HG03097 (cell line): ENCODE measurements at regions not wholly inside any gene's neighbourhood (a gene's known extent, or its start where the extent isn't known, plus 50 kb on each side); places are given as distances from the start of the nearest gene placed in this dataset.
"Not testable (repeated sequence)": the region's sequence is repeated elsewhere in the genome, so short reads cannot be mapped to it uniquely, and the experiment has no call there.

Experiments
- ATAC-seq: cut with Tn5 transposase; IDR thresholded peaks from one replicate; pipeline ENCODE4 v1.9.1; 2021; ENCODE audit not compliant: unreplicated experiment, low FRiP score

DNA sequence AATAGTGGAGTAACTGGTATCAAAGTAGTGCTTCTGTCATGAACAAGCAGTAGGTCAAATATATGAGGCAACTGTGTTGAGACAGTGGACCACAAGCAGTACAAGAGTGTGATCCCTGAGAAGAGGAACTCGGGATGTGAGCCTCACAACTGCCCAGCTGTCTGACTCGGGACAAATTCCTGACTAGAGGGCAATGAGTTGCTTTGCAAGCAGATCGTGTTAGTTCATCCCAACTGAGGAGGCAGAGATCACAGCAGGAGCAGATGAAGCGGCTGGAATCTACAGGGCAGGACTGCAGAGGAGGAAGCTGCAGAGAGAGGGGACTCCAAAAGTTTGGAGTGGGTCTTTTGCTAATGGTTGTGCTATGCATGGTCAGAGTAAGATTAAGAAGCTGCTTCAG, 741.1 kb downstream of the DIAPH3 start:
- ATAC-seq: no peak

DNA sequence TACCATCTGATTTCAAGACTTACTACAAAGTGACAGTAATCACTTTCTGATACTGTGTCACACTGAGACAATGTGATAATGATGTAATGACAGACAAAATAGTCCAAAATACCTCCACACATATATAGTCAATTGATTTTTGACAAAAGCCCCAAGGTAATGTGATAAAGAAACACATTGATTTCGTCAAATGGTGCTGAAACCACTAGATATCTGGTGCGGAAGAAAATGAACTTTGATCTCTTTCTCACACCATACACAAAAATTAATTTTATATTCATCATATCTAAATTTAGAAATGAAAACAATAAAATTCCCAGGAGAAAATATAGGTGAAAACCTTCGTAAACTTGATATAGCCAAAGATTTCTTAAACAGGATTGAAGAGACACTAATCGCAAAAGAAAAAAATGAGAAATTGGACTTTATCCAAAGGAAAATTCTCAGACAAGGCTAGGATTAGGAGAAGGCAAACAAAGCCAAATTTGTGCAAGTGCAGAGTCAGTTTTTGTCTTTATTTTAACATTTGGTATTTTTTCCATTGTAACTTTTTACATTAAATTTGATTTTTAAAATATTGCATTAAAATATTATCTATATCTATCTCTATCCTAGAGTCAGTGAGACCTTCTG, 739.9 kb downstream of the DIAPH3 start:
- ATAC-seq: no peak

DNA sequence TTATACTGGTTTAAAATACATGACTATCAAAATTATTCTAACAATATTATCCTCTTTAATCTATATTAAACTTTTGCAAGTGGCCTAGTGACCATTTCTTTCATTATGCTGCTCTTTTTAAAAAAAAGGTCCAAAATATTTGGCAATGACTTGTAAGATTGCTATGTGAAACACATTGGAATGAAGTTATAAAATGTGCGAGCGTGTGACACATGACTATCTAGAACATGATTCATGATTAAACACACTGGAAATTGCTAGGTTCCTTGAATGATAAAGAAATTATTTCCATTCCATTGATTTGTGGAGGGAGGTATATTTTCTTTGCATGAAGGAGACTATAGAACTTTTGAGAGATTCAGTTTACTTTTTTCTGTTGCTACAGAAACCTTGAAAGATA, 739.1 kb downstream of the DIAPH3 start:
- no peak for ATAC-seq

DNA sequence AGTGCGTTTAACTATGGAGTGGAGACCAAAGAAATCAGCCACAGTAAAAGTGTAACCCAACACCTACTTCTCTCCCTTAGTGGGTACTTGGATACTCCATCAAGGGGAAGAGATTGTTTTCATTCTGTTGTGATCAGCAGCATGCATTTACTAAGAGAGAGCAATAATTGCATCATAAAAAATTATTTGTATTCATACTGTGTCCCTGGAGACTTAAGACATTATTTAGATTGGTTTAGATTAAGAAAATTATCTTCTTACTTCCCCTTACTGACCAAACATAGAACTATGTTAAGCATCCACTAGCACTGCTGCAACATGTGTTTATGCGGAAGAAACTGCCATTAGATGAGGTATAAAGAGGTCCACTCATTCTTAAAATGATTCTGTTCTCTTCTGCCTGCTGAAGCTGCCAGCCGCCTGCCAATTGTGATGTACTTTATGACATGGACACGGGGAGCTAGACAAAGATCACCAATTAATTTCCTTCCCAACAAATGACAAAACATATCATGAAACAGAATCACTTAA, 738.5 kb downstream of the DIAPH3 start:
- ATAC-seq: no peak

DNA sequence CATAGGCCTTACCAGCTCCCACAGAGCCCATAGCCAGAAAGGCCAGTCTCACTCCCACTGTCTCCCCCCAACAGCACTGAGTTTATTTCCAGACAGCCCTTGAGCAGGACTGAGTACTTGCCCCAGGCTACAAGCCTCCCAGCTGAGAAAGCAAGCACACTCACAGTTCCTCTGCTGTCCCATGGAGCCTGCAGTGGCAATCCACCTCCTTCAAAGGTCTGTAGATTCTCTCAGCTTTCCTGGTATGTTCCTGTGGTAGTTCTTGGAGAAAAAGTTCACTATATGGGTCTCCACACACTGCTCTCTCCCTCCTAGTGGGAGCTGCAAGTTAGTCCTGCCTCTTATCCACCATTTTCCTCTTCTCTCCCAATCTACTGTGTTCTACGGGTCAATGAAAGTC, 728.7 kb downstream of the DIAPH3 start:
- ATAC-seq: no peak

DNA sequence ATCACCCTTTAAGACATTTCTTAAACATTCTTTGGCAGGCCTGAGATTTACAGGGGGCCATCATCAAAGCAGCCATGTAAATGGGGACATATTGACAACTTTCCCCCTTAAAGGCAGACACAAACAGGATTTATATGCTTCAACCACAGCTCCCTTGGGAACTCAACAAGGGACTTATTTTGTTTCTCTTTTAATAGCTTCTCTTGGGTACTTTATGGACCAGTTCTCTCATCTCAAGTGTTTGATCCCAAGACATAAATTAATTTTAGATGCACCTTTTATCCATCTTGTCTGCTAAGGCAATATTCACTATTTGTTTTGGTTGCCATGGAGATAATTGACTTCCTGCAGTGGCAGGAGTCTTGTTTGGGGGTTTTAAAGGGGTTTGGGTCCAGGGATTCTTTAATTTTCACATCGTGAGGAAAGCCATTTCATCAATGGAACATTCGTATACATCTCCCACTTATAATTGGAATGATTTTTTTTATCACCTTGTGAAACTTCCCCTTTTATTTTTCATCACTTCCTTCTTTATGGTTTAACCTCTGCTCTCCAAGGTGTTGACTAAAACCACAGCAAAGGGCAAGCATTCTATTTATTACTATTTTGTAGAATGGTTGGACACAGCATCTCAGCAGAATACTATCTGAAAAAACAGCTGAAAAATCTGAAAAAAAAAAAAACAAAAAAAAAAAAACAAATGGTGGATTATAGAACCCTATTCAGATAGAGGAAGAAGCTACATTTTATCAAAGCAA, 726.0 kb downstream of the DIAPH3 start:
- no peak for ATAC-seq

DNA sequence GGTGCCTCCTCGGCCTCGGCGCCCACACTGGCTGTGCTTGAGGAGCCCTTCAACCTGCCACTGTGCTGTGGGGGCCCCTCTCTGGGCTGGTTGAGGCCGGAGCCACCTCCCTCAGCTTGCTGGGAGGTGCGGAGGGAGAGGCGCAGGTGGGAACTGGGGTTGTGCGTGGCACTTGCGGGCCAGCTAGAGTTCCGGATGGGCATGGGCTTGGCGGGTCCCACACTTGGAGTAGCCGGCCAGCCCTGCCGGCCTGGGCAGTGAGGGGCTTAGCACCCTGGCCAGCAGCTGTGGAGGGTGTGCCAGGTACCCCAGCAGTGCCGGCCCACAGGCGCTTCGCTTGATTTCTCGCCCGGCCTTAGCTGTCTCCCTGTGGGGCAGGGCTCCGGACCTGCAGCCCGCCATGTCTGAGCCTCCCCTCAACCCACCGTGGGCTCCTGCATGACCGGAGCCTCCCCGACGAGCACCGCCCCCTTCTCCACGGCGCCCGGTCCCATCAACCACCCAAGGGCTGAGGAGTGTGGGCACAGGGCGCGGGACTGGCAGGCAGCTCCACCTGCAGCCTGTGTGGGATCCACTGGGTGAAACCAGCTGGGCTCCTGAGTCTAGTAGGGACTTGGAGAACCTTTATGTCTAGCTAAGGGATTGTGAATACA, 723.8 kb downstream of the DIAPH3 start:
- ATAC-seq: no peak

DNA sequence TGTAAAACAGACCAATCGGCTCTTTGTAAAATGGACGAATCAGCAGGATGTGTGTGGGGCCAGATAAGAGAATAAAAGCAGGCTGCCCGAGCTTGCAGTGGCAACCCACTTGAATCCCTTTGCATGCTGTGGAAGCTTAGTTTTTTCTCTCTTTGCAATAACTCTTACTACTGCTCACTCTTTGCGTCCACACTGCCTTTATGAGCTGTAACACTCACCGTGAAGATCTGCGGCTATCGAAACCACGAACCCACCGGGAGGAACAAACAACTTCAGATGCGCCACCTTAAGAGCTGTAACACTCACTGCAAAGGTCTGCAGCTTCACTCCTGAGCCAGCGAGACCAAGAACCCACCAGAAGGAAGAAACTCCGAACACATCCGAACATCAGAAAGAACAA, 722.7 kb downstream of the DIAPH3 start:
- ATAC-seq: not testable (repeated sequence)

DNA sequence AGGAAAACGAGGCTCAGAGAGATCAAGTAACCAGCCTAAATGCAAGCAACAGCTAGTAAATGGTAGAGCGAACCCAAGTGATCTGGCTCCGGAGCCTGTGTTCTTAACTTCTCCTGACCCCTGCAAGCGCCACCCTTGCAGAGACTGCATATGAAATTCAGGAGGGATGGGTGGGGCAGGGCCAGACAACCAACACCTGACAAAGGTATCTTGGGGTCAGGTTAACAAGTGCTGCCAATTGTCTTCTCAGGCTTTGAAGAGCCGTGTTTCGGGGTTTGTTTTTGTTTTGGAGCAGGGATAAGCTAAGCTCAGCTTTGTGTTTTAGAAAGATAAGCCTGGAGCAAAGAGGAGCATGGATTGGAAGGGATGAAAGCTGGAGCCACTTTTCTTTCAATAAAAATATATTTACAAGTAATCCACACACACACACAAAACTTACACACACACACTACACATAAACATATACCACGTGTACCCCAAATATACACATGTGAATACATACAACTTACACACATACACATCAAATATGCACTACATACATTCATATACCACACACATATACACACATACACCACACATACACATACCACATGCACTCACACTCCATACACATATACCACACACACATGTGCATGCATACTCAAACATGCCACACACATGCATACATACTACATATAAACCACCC, 722.0 kb downstream of the DIAPH3 start:
- ATAC-seq: no peak

DNA sequence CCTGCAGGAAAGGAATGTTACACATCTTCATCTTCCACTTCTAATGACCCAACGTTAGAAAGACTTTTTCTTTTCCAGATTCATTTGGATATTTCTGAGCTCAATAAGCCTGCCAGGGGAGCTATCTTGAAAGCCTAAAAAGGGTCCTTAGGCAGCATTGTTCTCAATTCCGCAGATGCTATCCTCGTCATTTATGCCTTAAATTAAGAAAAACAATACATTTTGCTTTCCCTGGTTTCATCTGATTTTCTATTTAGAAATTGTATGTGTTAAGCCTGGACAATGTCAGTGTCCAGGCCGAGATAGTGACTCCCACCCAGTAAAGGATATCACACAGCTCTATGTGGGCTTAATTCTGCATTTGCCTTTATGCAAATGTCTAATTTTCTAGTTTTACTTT, 721.3 kb downstream of the DIAPH3 start:
- no peak for ATAC-seq

DNA sequence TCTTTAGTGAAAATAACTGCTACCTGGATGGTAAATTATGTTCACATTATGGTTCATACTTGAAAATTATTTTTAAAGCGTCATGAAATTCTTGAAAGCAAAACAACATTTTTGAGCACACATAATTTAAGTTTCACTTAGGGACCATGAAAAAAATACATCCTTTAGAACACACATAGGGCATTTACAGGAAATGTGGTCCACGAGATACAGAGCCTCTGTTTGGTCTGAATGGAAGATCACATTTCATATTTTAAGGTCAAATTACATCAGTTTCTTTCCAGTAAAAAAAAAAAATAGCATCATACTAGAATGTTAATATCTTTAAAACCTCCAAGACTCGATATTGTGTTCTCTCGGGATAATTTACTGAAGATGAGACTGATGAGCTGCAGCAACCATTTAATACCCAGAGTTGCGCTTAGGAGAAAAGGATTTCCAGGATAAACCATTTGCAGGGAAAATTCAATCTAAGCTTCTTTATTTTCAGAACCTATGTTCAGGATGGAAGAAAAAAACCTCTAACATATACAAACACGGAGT, 720.7 kb downstream of the DIAPH3 start:
- ATAC-seq: no peak

DNA sequence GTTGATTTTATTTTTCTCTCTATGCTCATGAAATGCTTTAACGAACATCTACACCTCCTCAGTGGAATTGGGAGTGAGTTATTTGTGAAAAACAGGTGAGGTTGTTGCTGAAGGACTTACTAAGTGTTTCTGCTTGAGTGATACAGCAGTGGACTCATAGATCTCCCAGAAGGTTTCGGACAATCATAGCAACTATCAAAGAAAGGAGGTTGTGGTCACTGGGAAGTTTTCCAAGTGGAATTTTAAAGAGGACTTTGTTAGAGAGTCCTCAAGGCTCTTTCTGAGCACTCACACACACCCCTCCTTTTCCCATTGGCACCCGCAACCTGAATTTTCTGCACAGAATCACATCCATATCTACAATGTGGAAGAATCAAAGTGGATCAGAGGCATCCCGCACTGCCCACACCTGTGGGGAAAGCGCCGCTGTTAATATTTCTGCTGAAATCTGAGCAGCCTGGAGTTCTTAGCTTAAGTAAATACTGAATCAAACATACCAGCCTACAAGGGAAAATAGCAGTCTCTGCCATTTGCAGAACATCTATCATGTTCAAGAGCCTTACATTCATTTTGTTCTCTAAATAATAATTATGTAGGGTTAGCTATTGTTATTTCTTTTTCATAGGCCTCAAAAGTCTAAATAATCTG, 719.4 kb downstream of the DIAPH3 start:
- no peak for ATAC-seq

DNA sequence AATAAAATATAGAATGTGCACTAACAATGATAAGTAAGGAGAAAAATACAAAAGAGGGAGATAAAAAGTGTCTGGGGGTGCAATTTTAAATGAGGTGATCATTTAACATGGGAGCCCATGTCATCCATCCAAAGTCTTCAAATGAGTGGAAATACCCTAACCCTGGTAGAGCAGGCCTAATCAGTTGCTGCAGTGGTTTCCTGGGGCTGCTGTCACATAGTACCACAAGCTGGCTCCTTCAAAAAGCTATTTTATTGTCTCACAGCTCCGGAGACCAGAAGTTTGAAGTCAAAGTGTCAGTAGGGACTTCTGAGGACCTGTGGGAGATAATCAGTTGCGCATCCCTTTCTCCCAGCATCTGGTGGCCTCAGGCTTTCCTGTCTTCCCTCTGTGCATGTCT, 717.9 kb downstream of the DIAPH3 start:
- no peak for ATAC-seq

DNA sequence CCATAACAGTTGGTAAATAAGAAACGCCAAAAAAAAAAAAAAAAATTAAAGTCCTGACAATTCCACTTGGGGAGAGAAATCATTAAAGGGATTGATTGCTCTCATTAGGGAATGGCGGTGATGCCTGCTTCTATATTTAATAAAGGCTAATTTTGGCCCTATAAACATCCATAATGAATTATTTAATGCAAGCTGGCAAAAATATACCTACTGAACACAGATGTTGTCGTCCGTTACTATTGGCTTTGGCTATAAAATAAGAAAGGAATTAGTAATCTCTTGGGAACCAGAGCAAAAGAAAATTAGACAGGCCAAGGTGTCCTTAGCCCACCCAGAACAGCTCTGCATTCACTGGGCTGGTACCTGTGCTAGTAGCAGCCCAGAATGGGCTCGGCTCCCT, 717.3 kb downstream of the DIAPH3 start:
- ATAC-seq: no peak

DNA sequence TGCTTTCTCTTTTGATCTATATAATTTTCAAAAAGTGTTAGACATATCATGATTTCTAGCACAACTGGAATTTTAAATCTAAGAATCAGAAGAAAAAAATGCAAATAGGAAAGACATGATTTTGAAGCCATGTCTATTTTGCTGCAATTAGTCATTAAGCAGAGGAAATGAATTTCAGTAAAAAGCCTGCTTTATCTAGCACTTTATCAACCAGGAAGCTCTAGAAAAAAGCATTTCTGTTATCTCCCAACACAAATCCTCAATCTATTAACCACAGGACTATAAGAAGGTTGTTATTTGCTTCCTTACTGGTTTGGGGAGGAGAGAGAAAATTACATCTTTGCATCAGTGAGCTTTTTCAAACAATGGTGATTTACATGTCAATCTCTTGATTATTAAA, 716.7 kb downstream of the DIAPH3 start:
- ATAC-seq: no peak

DNA sequence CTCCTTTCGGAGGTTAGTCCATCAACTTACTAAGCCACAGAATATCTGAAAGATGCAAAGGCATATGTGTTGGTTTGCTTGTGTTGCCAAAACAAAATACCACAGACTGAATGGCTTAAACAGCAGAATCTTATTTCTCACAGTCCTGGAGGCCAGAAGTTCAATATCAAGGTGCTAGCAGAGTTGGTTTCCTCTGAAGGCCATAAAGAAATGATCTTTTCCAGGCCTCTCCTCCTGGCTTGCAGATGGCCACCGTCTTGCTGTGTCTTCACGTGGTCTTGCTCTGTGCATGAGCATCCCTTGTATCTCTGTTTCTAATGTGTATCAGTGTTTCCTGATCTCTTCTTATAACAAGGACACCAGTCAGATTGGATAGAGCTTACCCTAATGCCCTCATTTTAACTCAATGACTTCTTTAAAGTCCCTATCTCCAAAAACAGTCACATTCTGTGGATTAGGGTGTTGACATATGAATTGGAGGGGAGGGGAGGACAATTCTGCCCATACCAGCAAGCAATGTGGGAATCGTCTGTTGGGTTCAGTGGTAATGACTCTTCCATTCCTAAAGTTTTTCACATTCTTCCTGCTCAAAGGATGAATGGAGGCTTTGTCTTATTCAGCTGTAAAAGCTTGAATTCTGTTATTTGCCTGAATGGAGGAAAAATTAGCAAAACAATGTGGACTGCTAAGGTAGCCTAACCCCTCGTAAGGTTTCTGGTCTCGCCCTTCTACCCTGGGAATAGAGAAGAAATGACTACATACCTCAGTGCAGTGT, 715.7 kb downstream of the DIAPH3 start:
- no peak for ATAC-seq

DNA sequence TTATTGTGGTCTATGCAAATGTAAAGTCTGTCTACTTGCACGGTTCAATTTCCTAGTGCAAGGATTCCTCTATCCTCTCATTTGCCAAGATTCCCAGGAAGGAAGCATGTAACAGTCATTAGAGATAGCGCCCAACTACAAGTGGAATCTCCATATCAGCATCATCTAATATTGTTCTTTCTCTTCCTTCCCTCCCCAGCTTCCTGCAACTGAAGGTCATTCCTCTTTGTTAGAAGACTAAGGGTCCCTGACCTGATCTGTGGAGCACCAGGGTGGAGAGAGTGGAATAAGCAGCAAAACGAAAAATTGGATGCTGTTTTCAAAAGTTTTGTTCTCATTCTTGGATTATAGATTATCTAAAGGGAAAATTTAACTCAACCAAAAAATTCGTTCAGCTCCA, 714.0 kb downstream of the DIAPH3 start:
- no peak for ATAC-seq

DNA sequence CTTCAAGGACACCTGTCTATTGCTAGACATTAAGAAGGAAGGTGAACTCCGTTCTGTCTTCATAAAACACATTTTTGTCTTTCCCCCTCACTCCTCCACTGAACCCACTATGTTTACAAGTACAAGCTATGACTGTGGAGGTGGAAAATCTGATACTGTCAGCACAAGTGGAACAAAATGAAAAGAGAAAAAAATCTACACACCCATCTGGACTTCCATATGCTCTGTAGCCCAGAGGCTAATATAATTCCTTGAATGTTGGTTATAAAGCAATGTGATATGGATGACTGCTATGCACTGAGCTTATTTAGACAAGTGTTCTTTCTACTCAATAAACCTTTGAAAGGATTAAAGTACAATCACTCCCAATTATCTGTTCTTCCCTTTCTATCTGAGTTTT, 713.5 kb downstream of the DIAPH3 start:
- no peak for ATAC-seq

DNA sequence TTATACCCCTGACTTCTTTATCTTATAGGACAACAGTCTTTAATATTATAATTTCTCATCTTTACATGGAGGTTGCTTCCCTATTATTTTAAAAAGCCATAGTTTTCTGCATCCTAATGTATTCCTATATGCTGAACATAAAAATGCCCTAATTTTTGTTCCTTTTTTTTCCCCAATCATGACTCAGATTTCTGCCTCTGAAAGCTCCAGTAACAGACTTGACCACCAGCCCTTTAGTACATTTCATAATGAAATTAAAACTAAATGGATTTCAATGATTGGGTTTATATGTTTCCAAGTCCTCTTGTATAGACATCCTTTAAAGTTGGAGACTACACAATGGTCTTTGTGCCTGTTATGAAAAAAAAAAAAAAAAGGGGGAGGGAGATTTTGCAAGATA, 712.5 kb downstream of the DIAPH3 start:
- ATAC-seq: no peak
